Fibroblast of the conjunctiva (primary cell): ENCODE measurements at regions not wholly inside any gene's neighbourhood (a gene's known extent, or its start where the extent isn't known, plus 50 kb on each side); places are given as distances from the start of the nearest gene placed in this dataset.
"Not testable (repeated sequence)": the region's sequence is repeated elsewhere in the genome, so short reads cannot be mapped to it uniquely, and the experiment has no call there.

Experiments used
- DNase-seq: peaks from one replicate; pipeline ENCODE4 v3.0.0-alpha.2; 2010; ENCODE audit warnings: low read depth

GRCh38 chr3:66808891-66809594 lies 189.1 kb upstream of the KBTBD8 start:
- no peak for DNase-seq

- no peak for DNase-seq
Measured at GRCh38 chr3:66809595-66809958, 188.5 kb upstream of the KBTBD8 start.

GRCh38 chr3:66812136-66812535 lies 186.0 kb upstream of the KBTBD8 start:
- no peak for DNase-seq

- no peak for DNase-seq
Measured at GRCh38 chr3:66812741-66813140, 185.4 kb upstream of the KBTBD8 start.

- DNase-seq: peak; percentile 72
Measured at GRCh38 chr3:66816090-66816761, 181.9 kb upstream of the KBTBD8 start.

GRCh38 chr3:66817951-66818557 lies 180.1 kb upstream of the KBTBD8 start:
- DNase-seq: no peak

GRCh38 chr3:66819993-66820501 lies 178.1 kb upstream of the KBTBD8 start:
- no peak for DNase-seq

GRCh38 chr3:66822186-66823008 lies 175.7 kb upstream of the KBTBD8 start:
- DNase-seq: peak; percentile 44

- DNase-seq: no peak
Measured at GRCh38 chr3:66823009-66823397, 175.1 kb upstream of the KBTBD8 start.

GRCh38 chr3:66823532-66823931 lies 174.6 kb upstream of the KBTBD8 start:
- DNase-seq: no peak

- no peak for DNase-seq
Measured at GRCh38 chr3:66825375-66825774, 172.7 kb upstream of the KBTBD8 start.

- no peak for DNase-seq
Measured at GRCh38 chr3:66827726-66828125, 170.4 kb upstream of the KBTBD8 start.

- no peak for DNase-seq
Measured at GRCh38 chr3:66828303-66828702, 169.8 kb upstream of the KBTBD8 start.

GRCh38 chr3:66830301-66830700 lies 167.8 kb upstream of the KBTBD8 start:
- no peak for DNase-seq

- no peak for DNase-seq
Measured at GRCh38 chr3:66831931-66832330, 166.2 kb upstream of the KBTBD8 start.

GRCh38 chr3:66836363-66837152 lies 161.5 kb upstream of the KBTBD8 start:
- DNase-seq: no peak

GRCh38 chr3:66838704-66839103 lies 159.4 kb upstream of the KBTBD8 start:
- DNase-seq: no peak

- no peak for DNase-seq
Measured at GRCh38 chr3:66839508-66839907, 158.6 kb upstream of the KBTBD8 start.

GRCh38 chr3:66842761-66843464 lies 155.2 kb upstream of the KBTBD8 start:
- DNase-seq: not testable (repeated sequence)

- no peak for DNase-seq
Measured at GRCh38 chr3:66851894-66852613, 146.1 kb upstream of the KBTBD8 start.
